NCI-H128 (cell line): ENCODE measurements at regions not wholly inside any gene's neighbourhood (a gene's known extent, or its start where the extent isn't known, plus 50 kb on each side); places are given as distances from the start of the nearest gene placed in this dataset.

Experiments
- DNase-seq: peaks from one replicate; lab custom pipeline; 2025; ENCODE audit not compliant: unreplicated experiment; lab: John Stamatoyannopoulos, UW

DNA sequence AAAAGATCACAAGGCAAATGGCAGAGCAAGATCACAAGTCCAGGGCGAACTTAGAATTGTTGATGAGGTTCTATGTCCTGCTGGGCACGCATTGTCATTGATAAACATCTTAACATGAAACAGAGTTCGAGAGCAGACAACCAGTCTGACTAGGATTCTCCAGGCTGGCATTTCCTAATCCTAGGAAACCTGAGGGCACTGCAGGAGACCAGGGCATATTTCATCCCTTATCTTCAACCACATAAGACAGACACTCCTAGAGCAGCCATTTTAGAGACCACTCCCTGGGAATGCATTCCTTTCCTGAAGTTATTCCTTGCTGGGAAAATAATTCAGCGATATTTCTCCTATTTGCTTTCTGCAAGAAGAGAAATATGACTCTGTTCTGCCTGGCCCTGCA is 1199.9 kb downstream of the SI start:
- no peak for DNase-seq

DNA sequence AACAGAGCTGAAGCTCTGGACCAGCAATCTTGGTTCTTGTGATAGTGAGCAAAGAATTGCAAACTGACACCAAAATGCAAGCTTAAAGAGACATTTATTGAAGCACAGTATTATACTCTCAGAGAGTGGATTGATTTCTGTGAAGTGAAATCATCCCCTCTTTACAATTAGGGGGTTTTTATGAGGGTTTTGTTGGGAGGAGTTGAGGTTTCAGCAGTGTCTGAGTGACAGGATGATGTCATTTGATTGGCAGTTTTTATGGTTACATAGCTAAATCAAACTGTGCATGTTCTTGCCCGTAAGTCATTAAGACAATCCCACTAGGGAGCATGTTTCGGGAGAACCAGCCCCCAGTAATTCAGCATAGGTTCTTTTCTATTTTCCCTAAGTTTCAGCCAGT is 1200.5 kb downstream of the SI start:
- no peak for DNase-seq

DNA sequence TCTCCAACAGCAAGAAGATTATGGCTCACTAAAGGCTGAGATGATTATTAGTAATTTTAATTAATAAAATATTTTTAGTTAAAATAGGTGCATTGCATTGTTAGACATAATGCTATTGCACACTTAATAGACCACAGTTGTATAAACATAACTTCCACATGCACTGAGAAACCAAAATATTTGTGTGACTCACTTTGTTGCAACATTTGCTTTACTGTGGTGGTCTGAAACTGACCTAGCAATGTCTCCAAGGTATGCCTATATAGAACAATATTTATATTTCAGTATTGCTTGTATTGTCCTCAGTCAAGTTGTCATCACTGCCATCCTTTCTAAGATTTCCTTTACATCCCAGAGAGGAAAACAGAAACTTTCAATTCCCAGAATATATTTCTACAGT is 1215.2 kb downstream of the SI start:
- DNase-seq: no peak

DNA sequence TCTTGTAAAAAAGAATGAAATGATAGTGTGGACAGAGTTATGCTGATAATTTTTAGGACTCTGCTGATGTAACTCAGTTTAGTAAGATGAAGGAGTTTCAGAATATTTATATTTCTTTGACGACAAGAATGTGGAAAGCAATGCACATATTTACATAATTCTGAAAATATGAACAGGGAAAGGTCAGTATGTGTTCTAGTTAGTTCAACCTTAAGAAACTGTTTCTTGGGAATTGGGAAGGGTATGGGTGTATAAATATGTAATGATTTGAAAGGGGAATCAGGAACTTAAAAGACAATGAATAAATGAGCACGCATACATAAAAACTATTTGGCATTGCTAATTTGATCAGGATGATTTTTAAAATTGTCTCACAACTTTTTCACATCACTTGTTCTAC is 1226.1 kb downstream of the SI start:
- DNase-seq: no peak

DNA sequence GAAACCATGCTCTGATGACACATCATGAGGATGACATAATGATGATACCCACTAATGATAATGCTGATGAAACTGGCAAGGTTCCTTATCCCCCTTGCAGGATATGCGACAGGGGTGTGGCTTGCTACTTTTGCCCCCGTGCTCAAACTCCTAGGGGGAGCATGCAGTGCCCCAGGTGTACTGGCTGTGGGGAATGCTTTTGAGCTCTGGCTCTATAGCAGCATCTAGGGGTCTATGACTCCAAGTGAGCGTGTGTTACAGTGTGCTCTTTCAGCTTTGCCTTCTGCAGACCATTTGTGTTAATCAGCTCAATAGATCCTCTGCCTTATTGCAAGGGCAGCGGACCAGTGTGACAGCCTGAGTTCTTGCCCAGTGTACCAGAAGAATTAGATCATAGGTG is 1239.5 kb downstream of the SI start:
- DNase-seq: no peak

DNA sequence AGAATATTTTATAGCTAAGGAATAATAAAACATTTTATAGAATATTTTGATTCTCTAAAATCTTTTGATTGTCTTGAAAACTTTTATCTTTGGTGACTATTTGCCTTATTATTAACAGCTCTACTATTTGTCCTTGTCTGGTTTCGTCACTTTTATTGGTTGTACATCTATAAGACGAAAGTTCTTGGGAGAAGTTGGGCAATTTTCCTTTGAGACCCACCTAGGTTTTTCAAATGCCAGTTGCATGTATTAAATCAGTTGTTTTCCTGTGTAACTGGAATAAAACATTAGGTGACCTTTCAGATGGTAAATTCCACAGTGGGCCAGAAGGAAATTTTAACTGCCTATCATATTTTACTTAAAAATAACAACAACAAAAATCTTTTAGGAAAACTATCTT is 1245.7 kb downstream of the SI start:
- DNase-seq: no peak

DNA sequence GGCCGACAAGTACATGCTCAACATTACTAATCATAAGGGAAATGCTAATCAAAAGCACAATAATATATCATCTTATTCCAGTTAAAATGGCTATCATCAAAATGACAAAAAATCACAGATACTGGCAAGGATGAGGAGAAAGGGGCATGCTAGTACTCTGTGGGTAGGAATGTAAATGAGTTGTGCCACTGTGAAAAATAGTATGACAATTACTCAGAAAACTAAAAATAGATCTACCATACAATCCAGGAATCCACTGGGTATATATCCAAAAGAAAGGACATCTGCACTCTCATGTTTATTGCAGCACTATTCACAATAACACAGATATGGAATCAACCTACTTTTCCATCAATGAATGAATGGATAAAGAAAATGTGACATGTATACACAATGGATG is 1256.5 kb downstream of the SI start:
- no peak for DNase-seq

DNA sequence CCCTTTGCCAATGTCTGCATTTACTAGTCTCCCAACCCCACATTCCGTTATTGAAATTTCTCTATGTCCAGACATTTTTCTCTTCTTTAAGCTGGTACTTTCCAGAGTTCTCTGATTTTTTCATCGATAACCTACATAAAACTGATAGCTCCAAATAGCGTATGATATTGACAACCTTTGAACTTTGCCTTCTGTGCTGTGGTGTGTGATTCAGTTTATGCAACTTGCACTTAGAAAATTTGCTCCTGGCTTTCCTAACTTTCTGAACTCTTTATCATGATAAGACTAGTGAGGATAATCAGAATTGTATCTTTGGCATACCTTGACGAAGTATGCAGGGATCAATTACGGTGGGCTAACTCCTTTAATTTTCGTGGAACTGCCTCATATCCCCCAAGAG is 1261.3 kb downstream of the SI start:
- DNase-seq: no peak

DNA sequence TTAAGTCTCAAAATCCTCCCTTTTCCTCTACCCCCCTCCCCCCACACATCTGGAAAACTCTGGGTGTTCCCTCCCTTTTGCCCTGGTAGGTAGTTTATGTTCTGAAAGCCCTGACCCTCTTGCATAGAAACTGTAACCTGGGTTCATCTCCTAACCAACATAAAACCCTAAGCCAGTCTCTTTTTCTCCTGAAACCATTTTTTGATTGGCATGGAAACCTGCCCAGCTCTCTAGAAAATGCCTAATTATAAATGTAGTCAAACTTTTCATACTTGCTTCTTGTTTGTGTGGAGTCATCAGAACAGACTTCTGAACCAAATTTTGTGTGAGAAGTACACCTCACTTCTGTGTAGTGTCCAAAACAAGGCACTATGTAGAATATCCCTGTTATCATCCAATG is 1264.4 kb downstream of the SI start:
- no peak for DNase-seq

DNA sequence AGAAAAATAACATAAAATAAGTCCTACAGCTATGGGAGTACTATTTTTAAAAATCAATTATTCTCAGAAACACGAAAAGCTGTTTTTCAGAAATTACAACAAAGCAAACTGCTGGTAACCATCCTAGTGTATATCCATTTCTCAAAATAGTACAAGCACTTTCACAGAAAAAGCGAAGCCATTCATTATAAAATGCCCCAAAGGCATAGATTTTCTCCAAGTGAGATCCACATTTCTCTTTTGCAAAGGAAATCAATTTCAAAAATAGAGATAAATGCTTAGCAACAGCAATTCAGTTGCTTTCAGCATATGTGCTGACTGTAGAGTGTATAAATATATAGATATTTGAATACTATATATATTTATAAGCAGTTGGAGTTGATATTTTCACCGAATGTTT is 1266.3 kb downstream of the SI start:
- DNase-seq: no peak

DNA sequence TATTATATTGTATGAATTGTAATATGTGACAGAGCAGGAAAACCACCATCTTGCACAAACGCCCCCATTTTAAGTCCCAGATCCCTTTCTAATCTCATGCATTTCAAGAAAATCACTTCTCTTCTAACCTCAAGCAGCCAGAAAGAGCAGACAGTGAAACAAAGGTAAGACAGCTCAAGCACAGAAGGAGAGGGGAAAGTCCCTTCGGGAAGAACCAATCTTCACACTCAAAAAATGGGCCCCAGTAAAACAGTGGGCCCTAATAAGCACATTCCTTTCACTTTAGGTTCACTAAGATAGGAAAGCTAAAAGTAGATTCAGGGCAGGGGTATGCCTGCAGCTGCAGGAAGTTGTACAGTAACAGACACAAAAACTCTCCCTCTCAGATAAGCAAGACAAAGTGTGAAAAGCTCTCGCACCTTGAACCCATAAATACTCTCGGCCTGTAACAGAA is 1268.7 kb downstream of the SI start:
- no peak for DNase-seq

DNA sequence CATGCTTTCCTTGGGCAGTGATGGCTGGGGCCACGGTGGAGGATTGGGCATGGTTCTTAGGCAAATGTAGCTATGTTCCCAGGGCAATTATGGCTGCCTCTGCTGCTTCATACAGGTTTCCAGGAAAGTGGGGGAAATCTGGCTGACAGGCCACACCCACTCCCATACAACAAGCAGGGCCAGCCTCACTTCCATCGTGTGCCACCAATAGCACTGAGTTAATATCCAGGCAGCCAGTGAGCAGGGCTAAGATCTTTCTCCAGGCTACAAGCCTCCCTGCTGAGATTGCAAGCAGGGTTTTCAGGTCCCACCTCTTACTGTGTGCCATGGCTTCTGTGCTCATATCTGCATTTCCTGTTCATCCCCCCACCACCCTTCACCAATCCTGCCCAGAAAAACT is 1291.9 kb downstream of the SI start:
- DNase-seq: no peak

DNA sequence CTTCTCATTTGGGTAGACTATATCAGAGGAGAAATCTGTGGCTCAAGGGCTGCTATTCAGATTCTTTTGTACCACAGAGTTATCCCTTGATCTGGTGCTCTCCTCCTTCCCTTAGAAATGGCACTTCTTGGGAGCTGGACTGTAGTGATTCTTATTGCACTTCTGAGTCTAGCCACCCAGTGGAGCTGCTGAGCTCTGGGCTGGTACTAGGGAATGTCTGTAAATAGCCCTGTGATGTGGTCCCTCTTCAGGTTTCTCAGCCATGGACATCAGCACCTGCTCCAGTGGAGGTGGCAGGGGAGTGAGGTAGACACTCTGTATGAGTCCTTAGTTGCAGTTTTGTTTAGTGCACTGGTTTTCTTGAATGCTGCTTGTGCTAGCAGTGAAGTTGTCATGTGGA is 1292.6 kb downstream of the SI start:
- no peak for DNase-seq

DNA sequence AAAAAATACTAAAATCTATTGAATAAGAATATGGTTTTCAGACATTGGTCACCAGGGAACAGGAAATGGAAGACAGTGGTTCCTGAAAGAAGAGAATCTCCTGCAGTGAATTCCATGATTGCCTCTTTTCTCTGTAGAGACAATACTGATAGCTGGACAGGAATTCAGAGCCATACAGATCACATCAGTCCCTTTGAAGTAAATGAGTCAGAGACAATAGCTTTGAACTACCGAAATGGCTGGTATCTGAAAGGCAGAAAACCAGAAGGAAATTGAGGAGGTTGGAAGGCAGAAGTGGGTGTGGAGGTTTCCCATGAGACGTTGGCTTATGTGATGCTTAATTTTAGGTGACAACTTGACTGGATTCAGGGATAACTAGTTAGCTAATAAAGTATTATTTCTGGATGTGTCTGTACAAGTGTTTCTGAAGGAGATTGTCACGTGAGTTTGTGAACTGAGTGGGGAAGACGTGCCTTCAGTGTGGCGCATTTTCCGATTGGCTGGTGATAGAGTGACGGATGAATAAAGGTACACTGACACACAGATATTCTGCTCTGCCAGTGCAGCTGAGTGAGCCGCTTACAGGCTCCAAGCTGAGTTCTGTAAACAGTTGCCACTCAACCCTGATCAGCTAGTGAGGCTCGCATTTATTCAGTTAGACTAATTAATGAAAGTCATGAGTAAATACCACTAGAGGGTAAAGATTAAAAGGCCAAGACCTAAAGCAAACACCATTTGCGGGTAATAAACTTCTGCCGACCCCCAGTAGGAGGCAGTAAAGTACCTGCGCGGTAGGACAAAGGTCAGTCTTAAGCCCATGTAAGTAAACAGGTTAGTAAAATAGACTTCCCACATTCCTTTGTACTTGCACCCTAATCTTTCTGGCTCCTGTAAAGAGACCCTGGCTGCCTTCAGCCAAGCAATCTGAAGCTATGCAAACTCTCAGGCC is 1298.6 kb downstream of the SI start:
- no peak for DNase-seq

DNA sequence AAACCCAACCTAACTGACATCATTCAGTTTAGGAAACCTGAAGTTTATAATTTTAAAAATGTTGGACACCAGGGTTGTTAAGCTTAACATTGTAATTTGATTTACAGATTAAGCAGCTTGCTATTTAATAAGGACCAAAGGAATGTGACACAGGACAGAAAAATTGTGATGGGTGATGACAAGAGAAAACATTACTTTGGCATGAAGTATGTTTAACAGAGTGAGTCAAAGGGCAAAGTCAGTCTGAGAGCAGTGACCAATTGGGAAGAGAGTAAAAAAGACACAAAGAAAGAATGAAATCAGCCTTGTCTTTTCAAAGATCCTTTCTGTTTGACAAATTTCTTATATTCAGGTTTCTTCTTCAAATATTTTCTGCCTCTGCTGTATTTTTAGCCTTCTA is 1301.6 kb downstream of the SI start:
- DNase-seq: no peak

DNA sequence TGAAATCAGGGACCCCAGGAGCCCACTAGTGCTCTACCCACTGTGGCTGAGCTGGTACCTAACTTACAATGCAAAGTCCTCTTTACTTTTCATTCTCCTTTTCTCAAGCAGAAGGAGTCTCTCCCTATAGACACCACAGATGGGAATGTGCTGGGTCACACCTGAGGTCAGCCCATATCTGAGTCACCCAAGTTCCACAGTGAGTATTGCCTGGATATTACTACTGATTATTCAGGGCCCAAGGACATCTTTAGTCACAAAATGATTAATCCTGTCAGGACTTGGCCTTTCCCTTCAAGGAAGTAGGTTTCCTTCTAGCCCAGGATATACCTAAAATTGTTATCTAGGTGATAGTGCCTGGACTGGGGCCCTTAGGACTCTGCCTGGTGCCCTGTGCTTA is 1305.2 kb downstream of the SI start:
- no peak for DNase-seq

DNA sequence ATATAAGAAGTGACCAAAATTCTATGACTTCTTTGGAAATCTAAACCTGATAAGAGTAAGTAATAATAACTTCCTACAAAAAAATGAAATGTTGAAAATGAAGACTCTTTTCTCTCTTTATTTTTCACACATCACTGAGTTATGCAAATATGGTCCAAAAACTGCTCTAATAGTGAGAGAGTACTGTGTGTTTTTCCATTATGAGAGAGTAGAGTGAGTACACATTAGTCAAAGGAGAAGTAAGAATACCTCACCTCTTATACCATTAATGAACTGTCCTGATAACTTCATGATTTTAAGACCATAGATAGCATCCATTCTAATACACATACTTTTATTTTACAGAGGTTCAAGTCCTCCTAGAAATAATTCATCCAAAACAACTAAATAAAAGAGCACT is 1310.2 kb downstream of the SI start:
- DNase-seq: no peak

DNA sequence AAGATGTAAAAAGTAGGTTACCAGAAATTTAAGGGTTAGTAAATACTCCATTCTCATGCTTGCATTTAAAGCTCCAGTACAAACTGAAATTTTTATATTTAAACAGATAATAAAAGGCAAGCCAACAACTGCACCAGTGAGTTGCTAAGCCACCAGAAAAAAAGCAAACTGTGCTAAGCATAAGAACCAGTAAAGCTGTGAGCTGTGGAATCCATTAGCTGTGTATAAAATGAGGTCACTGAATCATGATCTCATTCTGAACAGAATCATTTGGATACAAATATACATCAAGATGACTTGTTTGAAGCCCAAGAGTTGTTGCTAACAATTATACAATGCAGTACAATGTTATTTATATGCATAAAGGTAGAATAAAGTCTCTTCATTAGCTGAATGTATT is 1312.2 kb downstream of the SI start:
- DNase-seq: no peak

DNA sequence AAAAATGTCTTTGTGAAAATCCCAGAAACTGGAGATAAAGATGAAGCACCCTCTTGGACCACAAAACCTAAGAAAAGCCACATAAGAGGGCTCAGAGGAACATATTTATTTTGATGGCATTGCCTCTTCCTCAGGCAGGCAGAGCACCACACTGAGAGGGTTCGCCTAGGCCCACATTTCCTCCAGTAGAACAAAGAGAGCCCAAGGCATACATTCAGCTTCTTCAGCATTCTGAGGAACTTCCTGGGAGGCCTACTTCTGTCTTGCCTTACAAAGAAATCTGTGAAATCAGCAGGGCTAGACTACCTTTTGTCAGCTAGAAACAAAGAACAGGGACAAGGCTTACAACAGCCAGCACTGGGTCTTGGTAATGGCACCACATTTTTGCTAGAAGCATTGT is 1325.3 kb downstream of the SI start:
- DNase-seq: no peak

DNA sequence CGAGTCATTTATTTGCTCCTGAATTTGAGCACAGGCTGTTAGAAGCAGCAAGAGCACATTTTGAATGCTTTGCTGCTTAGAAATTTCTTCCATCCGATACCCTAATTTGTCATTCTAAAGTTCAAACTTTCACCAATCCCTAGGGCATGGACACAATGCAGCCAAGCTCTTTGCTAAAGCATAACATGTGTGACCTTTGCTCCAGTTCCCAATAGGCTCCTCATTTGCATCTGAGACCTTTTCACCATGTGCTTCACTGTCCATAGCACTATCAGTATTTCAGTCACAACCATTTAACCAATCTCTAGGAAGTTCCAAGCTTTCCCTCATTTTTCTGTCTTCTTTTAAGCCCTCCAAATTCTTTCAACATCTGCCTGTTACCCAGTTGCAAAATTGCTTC is 1333.1 kb downstream of the SI start:
- no peak for DNase-seq

DNA sequence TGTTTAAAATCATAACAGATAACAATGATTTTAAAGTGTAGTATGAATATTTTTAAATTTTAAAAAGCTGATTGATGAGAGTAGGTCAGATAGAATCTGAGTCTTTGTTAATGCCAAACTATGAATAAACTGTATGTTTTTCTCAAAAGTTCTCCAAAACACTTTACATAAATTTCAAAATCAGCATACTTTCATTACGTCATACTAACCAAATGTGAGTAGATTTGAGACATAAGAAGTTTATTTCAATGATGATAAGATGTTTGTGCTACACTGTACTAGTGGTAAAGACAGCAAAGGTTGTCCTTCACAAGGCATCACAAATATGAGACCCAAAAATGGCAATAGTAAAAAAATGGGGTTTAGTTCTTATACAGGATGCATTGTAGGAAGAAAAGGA is 1342.9 kb downstream of the SI start:
- no peak for DNase-seq

DNA sequence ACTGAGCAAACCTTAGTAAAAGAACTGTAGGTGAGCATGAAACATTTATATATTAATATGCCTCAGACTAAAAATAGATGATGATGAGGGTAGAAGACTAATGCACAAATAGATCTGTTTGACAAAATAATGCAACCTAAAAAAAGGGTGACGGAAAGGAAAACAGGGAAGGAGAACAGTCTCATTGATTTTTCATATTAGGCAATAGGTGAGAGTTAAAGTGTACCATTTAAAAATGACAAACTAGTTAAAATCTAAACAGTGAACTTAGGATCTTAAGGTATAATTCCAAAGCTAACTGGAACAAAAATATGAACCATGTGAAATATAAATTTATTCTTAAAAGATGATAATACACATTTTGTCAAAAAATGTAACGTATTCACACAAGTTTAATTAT is 1347.6 kb downstream of the SI start:
- no peak for DNase-seq

DNA sequence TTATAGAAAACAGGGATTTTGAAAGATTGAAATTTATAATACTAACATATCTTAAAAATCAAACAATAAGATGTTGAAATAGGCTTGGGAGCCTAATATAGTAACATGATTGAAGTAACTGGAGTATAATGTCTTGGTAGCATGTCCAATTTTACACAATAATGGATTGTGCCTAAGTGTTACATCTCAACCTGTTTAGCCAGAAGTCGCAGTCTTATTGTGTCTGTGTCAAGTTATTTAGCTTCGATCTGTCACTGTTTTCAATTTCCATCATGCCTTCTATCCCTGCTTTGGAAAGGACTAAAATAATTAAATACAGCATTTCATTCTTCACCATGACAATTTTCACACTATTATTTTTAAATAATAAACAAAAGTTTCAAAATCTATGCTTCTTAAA is 1352.2 kb downstream of the SI start:
- DNase-seq: no peak
